B cell (primary cell): ENCODE measurements at regions not wholly inside any gene's neighbourhood (a gene's known extent, or its start where the extent isn't known, plus 50 kb on each side); places are given as distances from the start of the nearest gene placed in this dataset.

ENCODE experiments used
- ATAC-seq: fragments of 200-7000 bp; cut with Tn5 transposase; one replicate; pipeline ENCODE4 v1.10.0; 2021; ENCODE audit warnings: low read depth, mild to moderate bottlenecking, moderate number of reproducible peaks, moderate library complexity
- CTCF ChIA-PET: fragments of 350-600 bp; sonication (Branson Sonifier 250); formaldehyde crosslinking; loops from one replicate; lab custom pipeline; 2021; ENCODE audit warnings: antibody characterized with exemption, inconsistent platforms; lab: Charles Lee
- POLR2A ChIA-PET: fragments of 350-600 bp; sonication (Branson Sonifier 250); formaldehyde crosslinking; loops from one replicate; lab custom pipeline; 2021; ENCODE audit warnings: antibody characterized with exemption; lab: Charles Lee
- DNase-seq: peaks from one replicate; pipeline ENCODE4 v3.0.0; 2013
- H2AFZ ChIP-seq: 2 replicates; pipeline ENCODE4 v1.6.1; 2012; ENCODE audit warnings: mild to moderate bottlenecking, low read depth, low read length; ENCODE audit not compliant: insufficient read depth, poor library complexity, severe bottlenecking
- H3K27ac ChIP-seq, 2 donors: 1 replicate in 1 of 2; 2 replicates in 1 of 2; pipeline ENCODE4 v1.5.1; 2012 to 2013; ENCODE audit warnings: low read length in 2 of 2, mild to moderate bottlenecking in 2 of 2, moderate library complexity in 1 of 2
- H3K27me3 ChIP-seq, 4 experiments: fragments of 200-600 bp in 1 of 4; sonication (generic) in 1 of 4; replicated peaks in 1 of 4; 1 replicate in 2 of 4; 2 replicates in 2 of 4; pipeline versions ENCODE4 v1.6.1 to v1.7.0; 2013 to 2016; ENCODE audit warnings: low read length in 3 of 4, mild to moderate bottlenecking in 2 of 4, mixed read lengths in 1 of 4, moderate library complexity in 1 of 4; ENCODE audit not compliant: insufficient read depth in 4 of 4, control insufficient read depth in 3 of 4; ENCODE audit errors: control extremely low read depth in 1 of 4
- H3K36me3 ChIP-seq, 2 experiments: replicated peaks in 1 of 2; 1 replicate in 1 of 2; 2 replicates in 1 of 2; pipeline versions ENCODE4 v1.6.1 to v1.7.1; 2013; ENCODE audit warnings: low read length in 1 of 2; ENCODE audit not compliant: insufficient read depth in 2 of 2, control insufficient read depth in 1 of 2; ENCODE audit errors: control extremely low read depth in 1 of 2, extremely low read depth in 1 of 2
- H3K4me1 ChIP-seq, 2 donors: fragments of 200-600 bp in 1 of 2; sonication (generic) in 1 of 2; 1 replicate in 1 of 2; 2 replicates in 1 of 2; pipeline versions ENCODE4 v1.5.1 to v1.6.1; 2013 to 2017; ENCODE audit warnings: low read length in 2 of 2; ENCODE audit not compliant: control insufficient read depth in 2 of 2, insufficient read depth in 2 of 2
- H3K4me2 ChIP-seq: replicated peaks from 2 replicates; pipeline ENCODE3; 2012; ENCODE audit warnings: mild to moderate bottlenecking, low read depth, low read length; ENCODE audit not compliant: poor library complexity, severe bottlenecking
- H3K4me3 ChIP-seq, 5 experiments: fragments of 200-600 bp in 1 of 5; sonication (generic) in 1 of 5; 1 replicate in 3 of 5; 2 replicates in 2 of 5; pipeline versions ENCODE4 v1.5.1 to v1.7.0; 2011 to 2016; ENCODE audit warnings: low read length in 4 of 5, mild to moderate bottlenecking in 4 of 5, low read depth in 2 of 5, control low read depth in 1 of 5, moderate library complexity in 1 of 5; ENCODE audit not compliant: insufficient read depth in 1 of 5; ENCODE audit errors: control extremely low read depth in 1 of 5, extremely low read depth in 1 of 5
- H3K79me2 ChIP-seq: fragments of 200-600 bp; sonication (generic); one replicate; pipeline ENCODE4 v1.6.0; 2016; ENCODE audit warnings: low read length; ENCODE audit not compliant: control insufficient read depth, insufficient read depth
- H3K9ac ChIP-seq: fragments of 200-600 bp; sonication (generic); 2 replicates; pipeline ENCODE4 v1.6.1; 2017; ENCODE audit warnings: mild to moderate bottlenecking, low read length, moderate library complexity
- H3K9me3 ChIP-seq, 3 donors: one replicate each; pipeline versions ENCODE4 v1.6.1 to v1.7.1; 2013; ENCODE audit warnings: low read length in 2 of 3; ENCODE audit not compliant: control insufficient read depth in 2 of 3, insufficient read depth in 1 of 3; ENCODE audit errors: control extremely low read depth in 1 of 3
- H4K20me1 ChIP-seq: 2 replicates; pipeline ENCODE4 v1.6.0; 2012; ENCODE audit warnings: mild to moderate bottlenecking, low read length; ENCODE audit not compliant: insufficient read depth, control insufficient read depth, poor library complexity, severe bottlenecking
- H3K27ac Mint-ChIP-seq: one replicate; pipeline ENCODE4 v1.8.0; 2021; ENCODE audit warnings: mixed read lengths
- H3K27me3 Mint-ChIP-seq: one replicate; pipeline ENCODE4 v1.8.0; 2021; ENCODE audit warnings: mixed read lengths
- H3K4me1 Mint-ChIP-seq: one replicate; pipeline ENCODE4 v1.8.0; 2021; ENCODE audit warnings: mixed read lengths
- H3K4me3 Mint-ChIP-seq: one replicate; pipeline ENCODE4 v1.8.0; 2021; ENCODE audit warnings: mixed read lengths
- H3K9me3 Mint-ChIP-seq: one replicate; pipeline ENCODE4 v1.8.0; 2022; ENCODE audit warnings: mixed read lengths; ENCODE audit not compliant: insufficient read depth
- CTCF ChIP-seq: fragments of 200-600 bp; IDR thresholded peaks from one replicate; pipeline ENCODE4 v1.8.0; 2022; ENCODE audit warnings: antibody characterized with exemption, mild to moderate bottlenecking
- EZH2 ChIP-seq: IDR thresholded peaks from 2 replicates; pipeline ENCODE4 v1.6.1; 2012; ENCODE audit warnings: borderline replicate concordance, low read depth, mild to moderate bottlenecking, moderate library complexity, low read length; ENCODE audit not compliant: insufficient read depth, poor library complexity, severe bottlenecking
- WGBS: methylation state at CpG from one replicate; pipeline ENCODE4 v1.1.5; 2013; ENCODE audit warnings: missing lambda C conversion rate; ENCODE audit not compliant: insufficient coverage; 5-methylcytosine and 5-hydroxymethylcytosine counted together
- intact Hi-C: fragments of 100-400 bp; cut with micrococcal nuclease; formaldehyde crosslinking; loops from one replicate; pipeline ENCODE4 v1.10.0; 2022

- Histone ChIP-seq H3K4me2 (no peak overlapping the region), H3K4me3 (no peak overlapping the region), H3K79me2 (no peaks in the 10 kb centered on the region), H3K36me3 (no peaks in the 10 kb centered on the region), H3K9me3 (peaks cover 0 to 1% (median 0%) of the 10 kb centered on the region in 3 donors), H3K27ac (no peak overlapping the region), H3K4me1 (no peaks in the 10 kb centered on the region), H4K20me1 (no peaks in the 10 kb centered on the region), H3K27me3 (peaks cover 0 to 18% (median 2%) of the 10 kb centered on the region in 4 experiments), H3K9ac (no peak overlapping the region), H2AFZ (no peak overlapping the region)
- H3K27me3 Mint-ChIP-seq = peaks cover 22% of the 10 kb centered on the region
- no peak for DNase-seq
- WGBS = 71% methylated on average over 4 of the region's 7 CpGs
- no peak overlapping the region for H3K4me3 Mint-ChIP-seq
- no peaks in the 10 kb centered on the region for H3K9me3 Mint-ChIP-seq
- ATAC-seq = no peak
- H3K27ac Mint-ChIP-seq = no peak overlapping the region
- POLR2A ChIA-PET = no interaction called here
- CTCF ChIA-PET = interaction anchor here (0.9 to 3.4 kb wide), 11 partner anchors 8 to 716 kb away, joined by 3 to 29 read pairs (median 7); no protein-coding TSS in a partner anchor
- no peaks in the 10 kb centered on the region for H3K4me1 Mint-ChIP-seq
- intact Hi-C loops = no loop called here
- no peak for TF ChIP-seq EZH2
- TF ChIP-seq CTCF = no peak
Measured at GRCh38 chr20:21570285-21570992, 56.6 kb upstream of the NKX2-2 start.

GRCh38 chr20:21569586-21569985, 55.7 kb upstream of the NKX2-2 start:
- POLR2A ChIA-PET = no interaction called here
- 83% methylated on average over 2 of the region's 3 CpGs for WGBS
- intact Hi-C loops = no loop called here
- H3K27ac Mint-ChIP-seq = no peak overlapping the region
- H3K4me1 Mint-ChIP-seq = no peaks in the 10 kb centered on the region
- no peaks in the 10 kb centered on the region for H3K79me2 ChIP-seq
- DNase-seq = no peak
- TF ChIP-seq CTCF (no peak), EZH2 (no peak)
- no peak overlapping the region for H3K4me3 ChIP-seq
- H4K20me1 ChIP-seq = no peaks in the 10 kb centered on the region
- H3K9me3 Mint-ChIP-seq = no peaks in the 10 kb centered on the region
- H3K9me3 ChIP-seq = peaks cover 0 to 1% (median 0%) of the 10 kb centered on the region in 3 donors
- no peaks in the 10 kb centered on the region for H3K36me3 ChIP-seq
- no peak overlapping the region for H3K9ac ChIP-seq
- H3K27me3 ChIP-seq = peaks cover 0 to 18% (median 2%) of the 10 kb centered on the region in 4 experiments
- H3K27me3 Mint-ChIP-seq = peaks cover 25% of the 10 kb centered on the region
- no peak overlapping the region for H2AFZ ChIP-seq
- H3K4me1 ChIP-seq = no peaks in the 10 kb centered on the region
- no peak overlapping the region for H3K4me3 Mint-ChIP-seq
- no peak overlapping the region for H3K27ac ChIP-seq
- CTCF ChIA-PET = interaction anchor here (1.5 kb wide), 1 partner anchor 334 kb away, joined by 4 read pairs; no protein-coding TSS in a partner anchor
- ATAC-seq = no peak
- H3K4me2 ChIP-seq = no peak overlapping the region
